Naive B cell (primary cell): ENCODE measurements at regions not wholly inside any gene's neighbourhood (a gene's known extent, or its start where the extent isn't known, plus 50 kb on each side); places are given as distances from the start of the nearest gene placed in this dataset.

Experiments
- ATAC-seq, 2 donors: fragments of 150-1000 bp; cut with Tn5 transposase; 2 replicates each; pipeline ENCODE4 v1.10.0; 2021; ENCODE audit warnings: low read depth in 2 of 2, mild to moderate bottlenecking in 2 of 2, moderate library complexity in 2 of 2
- DNase-seq: peaks from one replicate; pipeline ENCODE4 v3.0.0; 2022
- H3K27ac Mint-ChIP-seq, 6 donors: one replicate each; pipeline ENCODE4 v1.8.0; 2020 to 2022; ENCODE audit warnings: mild to moderate bottlenecking in 6 of 6, mixed read lengths in 6 of 6, moderate library complexity in 5 of 6, inconsistent platforms in 2 of 6
- H3K27me3 Mint-ChIP-seq, 3 donors: one replicate each; pipeline ENCODE4 v1.8.0; 2021 to 2022; ENCODE audit warnings: mixed read lengths in 3 of 3, mild to moderate bottlenecking in 1 of 3
- H3K36me3 Mint-ChIP-seq, 2 donors: one replicate each; pipeline ENCODE4 v1.8.0; 2020 to 2022; ENCODE audit warnings: mixed read lengths in 2 of 2, inconsistent platforms in 1 of 2, mild to moderate bottlenecking in 1 of 2
- H3K4me1 Mint-ChIP-seq, 3 donors: one replicate each; pipeline ENCODE4 v1.8.0; 2020 to 2022; ENCODE audit warnings: mixed read lengths in 3 of 3, inconsistent platforms in 1 of 3, mild to moderate bottlenecking in 1 of 3, moderate library complexity in 1 of 3
- H3K4me3 Mint-ChIP-seq, 8 donors: one replicate each; pipeline ENCODE4 v1.8.0; 2020 to 2022; ENCODE audit warnings: mild to moderate bottlenecking in 8 of 8, mixed read lengths in 8 of 8, moderate library complexity in 8 of 8, inconsistent platforms in 2 of 8
- H3K9me3 Mint-ChIP-seq, 7 donors: one replicate each; pipeline ENCODE4 v1.8.0; 2020 to 2022; ENCODE audit warnings: mixed read lengths in 7 of 7, mild to moderate bottlenecking in 5 of 7, inconsistent platforms in 2 of 7, moderate library complexity in 1 of 7

DNA sequence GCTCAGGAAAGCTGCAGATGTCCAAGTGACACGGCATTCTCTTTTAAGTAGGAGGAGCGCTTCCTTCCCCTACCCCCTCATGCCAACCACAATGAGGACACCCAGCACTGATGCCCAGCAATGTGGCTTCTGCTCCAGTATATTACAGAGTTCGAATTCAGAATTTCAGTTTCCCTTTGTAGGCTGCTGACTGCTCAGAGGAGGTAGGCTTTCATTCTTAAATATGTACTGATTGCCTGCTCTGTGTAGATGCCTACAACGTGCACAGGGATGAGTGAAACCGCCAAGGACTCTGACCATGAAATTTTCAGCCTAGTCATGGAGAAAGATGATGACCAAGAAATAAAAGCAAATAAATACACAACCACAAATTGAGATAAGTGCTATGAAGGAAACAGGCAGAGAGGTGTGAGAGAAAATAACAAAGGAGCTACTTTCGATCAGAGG lies 50.9 kb upstream of the TNFAIP3 start:
- DNase-seq: no peak
- H3K4me1 Mint-ChIP-seq: peaks cover 40 to 45% (median 40%) of the 10 kb centered on the region in 3 donors
- no peak for ATAC-seq

DNA sequence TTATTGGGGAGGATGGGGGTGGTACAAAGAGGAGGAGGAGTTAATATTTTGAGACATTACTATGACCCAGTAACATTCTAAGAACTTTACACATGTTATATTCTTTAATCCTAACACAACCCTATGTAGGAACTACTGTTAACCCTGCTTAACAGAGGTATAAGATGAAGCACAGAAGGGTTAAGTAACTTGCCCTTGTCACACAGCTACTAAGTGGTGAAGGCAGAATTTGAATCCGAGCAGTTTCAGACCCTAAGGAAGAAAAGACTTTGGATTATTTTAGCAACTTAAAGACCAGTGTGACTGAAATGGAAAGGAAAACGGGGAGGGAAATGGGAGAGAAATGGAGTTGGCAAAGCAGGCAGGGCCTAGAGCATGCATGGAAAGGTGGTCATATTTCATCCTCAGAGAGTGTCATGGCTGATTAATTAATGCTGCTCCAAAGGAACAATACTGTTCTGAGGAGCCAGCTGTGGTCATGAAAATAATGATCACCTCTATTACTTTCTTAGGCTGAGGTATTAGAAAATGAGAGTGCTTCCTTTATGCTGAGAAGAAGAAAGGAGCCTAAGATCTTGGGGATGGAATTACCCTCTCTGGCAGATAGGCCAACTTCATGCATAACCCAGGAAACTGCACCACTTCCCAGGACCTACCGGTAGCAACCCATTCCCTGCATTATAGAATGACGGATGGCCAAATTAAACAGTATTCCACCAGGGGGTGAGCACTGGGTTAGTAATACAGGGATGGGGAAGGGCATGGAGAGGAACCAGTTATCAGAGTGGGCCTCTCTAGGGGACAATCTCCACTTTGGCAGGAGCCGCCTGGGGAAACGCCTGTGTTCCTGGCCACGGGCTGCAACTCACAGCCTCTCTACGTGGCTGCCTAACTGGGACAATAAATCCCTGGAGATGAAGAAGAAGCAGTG lies 50.1 kb upstream of the TNFAIP3 start:
- ATAC-seq (no peak), DNase-seq (no peak)
- Mint-ChIP-seq H3K4me3 (no peak overlapping the region), H3K4me1 (peaks cover 32 to 37% (median 32%) of the 10 kb centered on the region in 3 donors), H3K9me3 (no peaks in the 10 kb centered on the region), H3K27ac (peak overlapping the region in 5 of 6 donors; percentile 36 to 95 (median 64)), H3K27me3 (no peaks in the 10 kb centered on the region), H3K36me3 (no peaks in the 10 kb centered on the region)

More for the DNA sequence above, 50.9 kb upstream of the TNFAIP3 start:
- Mint-ChIP-seq H3K36me3 (no peaks in the 10 kb centered on the region), H3K4me3 (no peak overlapping the region), H3K27me3 (no peaks in the 10 kb centered on the region), H3K27ac (peak overlapping the region; percentile 0 to 86 (median 44)), H3K9me3 (no peaks in the 10 kb centered on the region)
